ENCODE measurements at regions not wholly inside any gene's neighbourhood (a gene's known extent, or its start where the extent isn't known, plus 50 kb on each side); places are given as distances from the start of the nearest gene placed in this dataset.
"Not testable (repeated sequence)": the region's sequence is repeated elsewhere in the genome, so short reads cannot be mapped to it uniquely, and the experiment has no call there.

- DNase-seq: no peak
Observed at GRCh38 chr13:50227361-50227760, 212.1 kb downstream of the KCNRG start.

- no peak for DNase-seq
Observed at GRCh38 chr13:50228527-50228926, 213.3 kb downstream of the KCNRG start.

- no peak for DNase-seq
Observed at GRCh38 chr13:50229960-50230661, 214.9 kb downstream of the KCNRG start.

GRCh38 chr13:50230662-50230978, 215.4 kb downstream of the KCNRG start:
- no peak for DNase-seq

GRCh38 chr13:50233574-50233973, 218.3 kb downstream of the KCNRG start:
- DNase-seq: not testable (repeated sequence)

GRCh38 chr13:50235604-50236342, 220.5 kb downstream of the KCNRG start:
- DNase-seq: no peak

GRCh38 chr13:50236898-50237318, 221.7 kb downstream of the KCNRG start:
- DNase-seq: no peak

- DNase-seq: no peak
Observed at GRCh38 chr13:50238922-50239321, 223.7 kb downstream of the KCNRG start.

- DNase-seq: peak in 1 of 56 donors; percentile 6
Observed at GRCh38 chr13:50241479-50241878, 226.2 kb downstream of the KCNRG start.

GRCh38 chr13:50243931-50244330, 228.7 kb downstream of the KCNRG start:
- DNase-seq: no peak

GRCh38 chr13:50244355-50244712, 229.1 kb downstream of the KCNRG start:
- DNase-seq: no peak

GRCh38 chr13:50244713-50245574, 229.7 kb downstream of the KCNRG start:
- DNase-seq: no peak

GRCh38 chr13:50247223-50247622, 232.0 kb downstream of the KCNRG start:
- DNase-seq: no peak

GRCh38 chr13:50248516-50249143, 233.4 kb downstream of the KCNRG start:
- DNase-seq: no peak

GRCh38 chr13:50249144-50249521, 233.9 kb downstream of the KCNRG start:
- DNase-seq: no peak

- DNase-seq: no peak
Observed at GRCh38 chr13:50250401-50250800, 235.2 kb downstream of the KCNRG start.

- DNase-seq: no peak
Observed at GRCh38 chr13:50255639-50256038, 240.4 kb downstream of the KCNRG start.

GRCh38 chr13:50256536-50257321, 241.5 kb downstream of the KCNRG start:
- DNase-seq: not testable (repeated sequence)

- no peak for DNase-seq
Observed at GRCh38 chr13:50257646-50258045, 242.4 kb downstream of the KCNRG start.

- no peak for DNase-seq
Observed at GRCh38 chr13:50261130-50261901, 246.1 kb downstream of the KCNRG start.
